Head of caudate nucleus (tissue), 42 donors: ENCODE measurements at regions not wholly inside any gene's neighbourhood (a gene's known extent, or its start where the extent isn't known, plus 50 kb on each side); places are given as distances from the start of the nearest gene placed in this dataset.

Source experiments
- DNase-seq, 42 donors: peaks; one replicate each; pipeline versions ENCODE4 v3.0.0 to v3.0.0-alpha.2; 2020 to 2021; ENCODE audit warnings: mixed read lengths in 7 of 42
- intact Hi-C: fragments of 100-400 bp; cut with DNase I; formaldehyde crosslinking; loops from one replicate; pipeline ENCODE4 v1.15.0; 2022

DNA sequence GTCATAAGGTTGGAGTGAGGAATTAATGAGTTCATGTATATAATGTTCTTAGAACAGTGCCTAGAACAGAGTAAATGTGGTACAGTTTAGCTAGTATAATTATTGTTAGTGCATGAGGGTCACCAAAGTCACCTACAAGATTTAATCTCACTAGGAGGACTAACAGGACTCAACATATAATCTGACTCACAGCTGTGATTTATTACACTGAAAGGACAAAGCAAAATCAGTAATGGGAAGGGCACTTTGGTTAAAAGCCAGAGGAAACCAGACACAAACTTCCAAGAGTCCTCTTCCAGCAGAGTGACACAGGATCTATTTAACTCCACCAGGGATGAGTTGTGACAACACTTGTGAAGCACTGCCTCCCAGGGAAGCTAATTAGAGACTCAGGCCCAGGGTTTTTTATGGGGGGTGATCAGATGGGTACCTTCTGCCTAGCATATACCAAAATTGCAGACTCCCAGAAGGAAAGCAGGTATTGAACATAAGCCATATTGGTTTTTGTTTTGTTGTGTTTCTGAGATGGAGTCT, 341.2 kb upstream of the DACH1 start:
- DNase-seq = no peak
- intact Hi-C loops = no loop called here

DNA sequence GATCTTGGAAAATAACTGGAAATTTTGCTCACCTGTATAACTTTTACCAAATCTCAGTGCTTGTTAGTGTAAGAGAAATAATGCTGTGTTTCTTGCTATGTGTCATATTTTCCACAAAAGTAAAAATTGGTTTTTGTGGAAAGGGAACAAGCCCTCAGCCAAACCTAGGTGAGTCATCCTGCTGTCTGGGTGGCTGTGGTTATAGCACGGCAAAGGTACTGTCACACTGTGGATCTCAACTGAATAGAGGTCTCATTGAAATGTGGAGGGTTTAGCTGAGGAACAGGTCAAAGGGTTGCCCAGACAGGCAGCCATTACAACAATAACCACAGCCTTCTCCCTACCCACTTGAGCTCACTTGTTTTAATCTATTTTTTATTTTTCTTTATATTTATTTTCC, 338.8 kb upstream of the DACH1 start:
- intact Hi-C loops = no loop called here
- DNase-seq = peak in 10 of 42 donors; percentile 7 to 51 (median 28)

DNA sequence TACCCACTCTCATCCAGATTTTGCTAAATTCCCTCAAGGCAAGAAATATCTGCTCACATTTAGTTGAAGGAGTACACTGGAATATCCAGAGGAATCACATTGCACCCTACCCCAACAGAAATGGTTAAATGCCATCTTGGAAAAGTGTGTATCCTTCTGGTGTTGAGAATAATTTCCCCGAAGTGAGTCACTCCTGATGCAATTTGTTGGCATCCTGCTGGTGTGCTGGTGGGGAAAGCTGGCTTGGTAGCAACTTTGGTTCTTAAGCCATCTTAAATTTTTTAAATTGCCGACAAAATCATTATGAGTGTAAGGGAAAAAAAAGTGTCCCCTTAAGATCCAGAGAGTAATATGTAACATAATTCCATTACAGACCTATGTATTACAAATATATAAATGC, 337.3 kb upstream of the DACH1 start:
- intact Hi-C loops = no loop called here
- DNase-seq = no peak

DNA sequence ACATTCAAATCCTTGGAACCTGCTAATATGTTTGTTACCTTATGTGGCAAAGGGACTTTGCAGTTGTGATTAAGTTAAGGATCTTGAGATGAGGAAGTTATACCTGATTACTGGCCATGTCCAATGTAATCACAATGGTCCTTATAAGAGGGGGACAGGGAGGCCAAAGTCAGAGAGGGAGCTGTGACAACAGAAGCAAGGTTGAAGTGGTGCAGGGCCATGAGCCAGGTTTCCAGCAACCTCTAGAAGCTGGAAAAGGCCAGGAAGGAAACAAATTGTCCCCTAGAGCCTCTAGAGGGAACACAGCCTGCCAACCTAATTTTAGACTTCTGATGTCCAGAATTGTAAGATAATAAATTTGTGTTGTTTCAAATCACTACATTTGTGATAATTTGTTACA, 334.7 kb upstream of the DACH1 start:
- no peak for DNase-seq
- intact Hi-C loops = no loop called here

DNA sequence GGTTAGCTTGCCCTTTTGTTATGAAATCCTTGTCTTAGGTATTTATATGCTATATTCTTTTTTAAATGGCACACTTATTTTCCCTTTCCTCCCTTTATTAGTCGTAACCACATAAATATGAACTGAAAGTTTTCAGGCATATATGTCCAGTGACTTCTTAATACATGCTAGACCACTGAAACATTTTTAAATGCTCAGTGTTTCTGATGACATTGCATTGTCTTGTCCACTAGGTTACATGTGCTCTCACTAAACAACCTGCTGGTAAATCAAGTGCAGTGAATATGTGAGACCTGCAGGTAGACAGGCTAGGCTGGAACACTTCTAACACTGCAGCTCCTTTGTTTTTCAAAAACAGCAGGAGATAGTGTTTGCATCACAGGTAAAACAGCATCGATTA, 332.6 kb upstream of the DACH1 start:
- DNase-seq = no peak
- intact Hi-C loops = no loop called here

DNA sequence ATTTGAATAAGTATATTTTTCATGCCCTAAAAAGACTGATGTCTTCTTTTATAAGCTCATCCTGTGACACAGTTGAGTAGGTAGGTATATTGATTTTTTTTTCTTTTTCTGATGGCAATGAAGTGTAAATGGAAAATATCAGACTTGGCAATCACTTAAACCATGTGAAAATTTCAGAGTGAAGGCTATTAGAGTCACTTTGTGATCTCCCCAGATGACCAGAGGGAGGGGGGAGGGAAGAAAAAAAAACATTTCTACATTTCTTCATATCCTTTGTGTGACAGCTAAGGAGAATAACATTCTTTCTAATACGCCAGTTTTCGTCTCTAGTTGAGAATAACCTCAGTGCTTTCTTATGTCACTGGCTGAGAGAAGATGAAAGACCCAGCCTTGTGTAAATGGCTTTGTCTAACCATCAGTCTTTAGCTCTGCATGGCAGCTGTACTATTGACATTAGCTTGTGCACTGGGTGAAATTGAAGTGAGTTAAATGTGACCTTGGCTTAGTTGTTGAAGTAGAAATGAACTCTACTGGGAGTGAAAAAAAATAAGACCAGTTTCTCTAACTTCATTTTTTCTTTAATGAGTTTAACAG, 332.1 kb upstream of the DACH1 start:
- DNase-seq = no peak
- intact Hi-C loops = no loop called here

DNA sequence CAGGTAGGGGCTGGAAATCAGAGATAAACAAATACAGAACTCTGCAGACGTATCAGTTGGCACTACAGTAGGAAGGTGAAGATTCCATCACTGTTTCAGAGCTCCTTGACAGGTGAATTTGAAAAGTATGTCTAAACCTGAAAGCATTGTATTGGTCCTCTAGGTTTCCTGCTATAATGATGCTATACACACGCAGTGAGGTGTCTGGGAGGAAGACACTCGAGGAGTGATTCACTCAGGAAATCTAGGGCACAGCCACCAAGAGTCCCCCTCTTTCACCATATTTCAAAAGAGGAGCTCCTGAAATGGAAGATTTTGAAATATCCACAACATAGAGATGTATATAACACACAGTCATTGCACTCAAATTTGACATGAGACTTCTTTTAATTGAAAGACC, 331.0 kb upstream of the DACH1 start:
- peak in 4 of 42 donors; percentile 10 to 54 (median 20) for DNase-seq
- intact Hi-C loops = no loop called here

DNA sequence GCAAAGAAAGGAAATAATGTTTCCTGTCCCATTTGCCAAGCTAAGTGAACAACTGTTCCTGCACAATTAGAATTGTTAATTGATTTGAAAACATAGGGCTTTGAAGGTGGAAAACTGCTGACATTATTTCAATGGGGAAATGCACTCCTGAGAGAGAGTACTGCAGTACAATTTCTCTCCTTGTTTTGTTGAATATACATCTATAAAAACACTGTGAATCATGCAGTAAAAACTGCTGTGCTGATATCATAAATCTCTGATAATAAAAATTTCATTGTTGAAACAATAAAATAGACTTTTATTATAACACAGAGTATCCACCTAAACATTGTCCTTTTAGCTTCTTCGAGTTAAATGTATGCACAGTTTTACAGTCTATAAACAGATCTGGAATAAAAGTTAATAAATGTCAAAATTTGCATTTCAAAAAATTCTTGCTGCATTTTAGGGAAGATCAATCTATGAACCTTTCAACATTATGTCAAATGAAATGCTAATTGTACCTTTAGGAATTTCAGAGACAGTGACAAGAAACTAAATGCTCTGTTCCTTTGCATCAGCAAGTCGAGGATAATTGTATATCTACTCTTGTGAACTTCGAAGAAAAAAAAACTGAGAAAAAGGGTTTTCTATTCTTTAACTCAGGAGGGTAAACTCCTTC, 328.2 kb upstream of the DACH1 start:
- intact Hi-C loops = no loop called here

DNA sequence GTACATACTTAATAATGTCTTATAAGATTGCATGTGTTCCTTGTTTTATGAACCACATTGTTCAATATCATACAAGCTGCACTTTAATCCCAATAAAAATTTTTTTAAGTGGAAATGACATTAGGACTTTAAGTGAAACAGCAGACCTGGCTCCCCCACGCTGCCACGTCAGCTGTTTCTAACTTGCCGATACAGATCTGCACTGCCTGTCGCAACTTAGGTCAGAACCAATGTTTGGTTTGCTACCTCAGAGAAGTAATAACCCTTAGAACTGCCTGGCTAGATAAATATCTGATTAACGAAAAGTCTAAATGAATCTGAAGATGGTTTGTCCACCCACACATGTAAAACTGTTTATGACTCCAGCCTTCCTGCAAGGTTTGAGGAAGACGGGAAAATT, 327.5 kb upstream of the DACH1 start:
- intact Hi-C loops = no loop called here
- DNase-seq = peak in 37 of 42 donors; percentile 5 to 70 (median 38)

More for the DNA sequence above, 328.2 kb upstream of the DACH1 start:
- DNase-seq = no peak

DNA sequence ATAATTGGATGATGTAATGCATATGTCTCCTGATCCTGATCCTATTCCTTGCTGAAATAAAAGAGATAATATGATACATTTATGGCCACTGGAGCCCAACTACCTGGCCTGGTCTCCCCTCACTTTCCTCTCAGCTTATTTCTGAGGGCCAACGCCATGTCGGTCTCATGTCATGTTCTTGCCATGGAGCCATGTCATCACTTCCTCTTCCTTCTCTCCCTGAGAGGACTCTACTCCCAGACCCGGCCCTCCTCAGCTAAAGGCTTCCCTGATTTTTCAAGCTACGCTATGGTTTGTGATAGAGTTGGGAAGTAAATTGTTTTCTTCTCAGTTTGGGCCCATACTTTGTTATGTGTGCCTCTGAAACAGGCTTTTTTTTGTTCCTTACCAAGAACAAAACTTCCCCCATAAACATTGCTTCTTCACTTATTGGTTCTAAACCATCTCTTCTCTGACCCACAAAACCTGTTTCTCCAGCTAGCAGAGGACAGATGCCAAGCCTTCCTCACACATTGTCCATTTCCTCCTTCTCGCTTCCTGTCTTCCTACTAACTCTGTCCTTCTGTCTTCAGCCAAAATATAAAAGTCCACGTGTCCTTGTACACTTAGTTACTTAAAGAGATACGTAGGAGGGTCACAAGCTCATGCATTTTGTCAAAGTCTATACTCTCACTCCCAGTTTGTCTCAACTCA, 319.9 kb upstream of the DACH1 start:
- intact Hi-C loops = no loop called here
- DNase-seq = no peak

DNA sequence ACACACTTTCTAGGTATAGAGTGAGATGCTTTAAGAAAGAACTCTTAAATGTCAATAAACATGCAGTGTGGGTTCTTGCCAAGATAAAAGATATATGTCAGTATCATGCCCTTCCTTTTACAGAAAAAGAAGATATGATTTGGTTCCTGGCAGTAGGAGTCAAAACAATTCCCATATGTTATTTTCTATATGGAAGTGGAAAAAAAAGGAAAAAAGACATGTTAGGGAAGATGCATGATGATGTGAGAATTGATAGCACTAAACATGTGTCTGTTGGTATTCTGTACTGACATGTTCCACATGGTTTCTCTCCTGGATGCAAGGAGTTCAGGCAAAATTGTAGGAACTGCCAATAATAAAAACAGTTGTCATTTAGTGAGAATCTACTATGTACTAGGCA, 318.8 kb upstream of the DACH1 start:
- intact Hi-C loops = no loop called here
- no peak for DNase-seq

DNA sequence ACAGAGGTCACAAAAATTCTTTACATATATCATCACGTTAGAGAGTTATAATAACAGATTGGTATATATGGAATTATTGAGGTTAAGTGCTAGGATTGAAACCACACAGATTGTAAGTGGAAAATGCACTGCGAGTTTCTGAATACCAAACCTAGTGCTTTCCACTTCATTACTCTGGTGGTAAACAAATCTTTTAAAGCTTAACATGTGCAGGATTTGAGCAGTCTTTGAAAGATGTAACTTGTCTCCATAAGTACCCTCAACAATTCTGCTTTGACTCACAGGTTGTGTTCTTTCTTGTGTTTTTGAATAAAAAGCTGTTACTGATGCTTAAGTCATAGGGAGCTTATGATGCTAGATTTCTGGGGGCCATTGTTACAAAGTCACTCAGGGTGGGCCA, 314.7 kb upstream of the DACH1 start:
- DNase-seq = no peak
- intact Hi-C loops = no loop called here

DNA sequence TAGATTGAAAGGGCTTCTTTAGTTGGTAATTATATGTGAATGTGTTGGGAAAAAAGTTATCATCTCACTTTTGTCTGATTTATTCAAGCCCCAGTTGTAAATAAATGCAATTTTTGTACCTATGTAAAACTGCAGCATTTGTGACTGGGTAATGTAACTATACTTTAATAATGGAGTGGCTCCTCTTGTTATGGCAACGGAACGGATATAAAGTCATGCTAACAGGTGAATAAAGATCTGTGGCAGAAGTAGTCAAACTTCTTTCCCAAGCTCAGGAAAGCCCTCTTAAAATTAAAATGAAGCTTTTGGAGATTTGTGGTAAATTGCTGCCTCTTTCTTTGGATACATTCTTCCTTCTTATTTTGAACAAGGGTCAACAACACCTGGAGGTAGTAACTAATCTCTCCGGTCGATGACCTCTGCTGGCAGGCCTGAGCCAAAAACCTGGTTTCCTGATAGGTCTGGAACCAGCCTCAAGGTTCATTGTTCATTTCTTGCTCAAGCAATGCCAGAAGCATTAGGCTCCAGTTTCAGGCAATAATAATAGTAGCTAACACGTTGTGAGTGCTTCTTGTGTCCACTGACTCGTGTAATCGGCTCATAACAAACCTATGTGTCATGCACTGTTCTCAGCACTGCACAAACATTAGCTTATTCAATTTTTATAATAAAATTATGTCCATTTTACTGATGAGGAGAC, 313.4 kb upstream of the DACH1 start:
- intact Hi-C loops = no loop called here
- DNase-seq = no peak

DNA sequence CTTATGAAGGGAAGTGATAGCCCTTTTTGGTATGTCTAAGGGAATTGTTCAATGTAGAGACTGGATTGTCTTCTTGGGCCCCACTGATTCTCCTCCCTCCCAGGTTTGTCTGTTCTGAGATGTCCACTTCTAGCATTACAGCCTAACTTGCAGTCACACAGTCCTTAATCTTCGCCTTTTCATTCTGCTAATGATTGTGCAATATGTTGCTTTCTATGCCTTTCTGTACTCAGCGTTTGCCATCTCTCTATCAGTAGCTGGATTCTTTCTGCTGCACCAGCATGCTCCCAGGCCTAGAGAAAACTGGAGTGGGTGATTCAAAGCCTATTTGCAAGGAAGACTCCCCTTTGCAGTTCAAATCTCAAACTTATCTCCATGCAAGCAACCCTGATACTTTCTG, 307.5 kb upstream of the DACH1 start:
- DNase-seq = no peak
- intact Hi-C loops = no loop called here

DNA sequence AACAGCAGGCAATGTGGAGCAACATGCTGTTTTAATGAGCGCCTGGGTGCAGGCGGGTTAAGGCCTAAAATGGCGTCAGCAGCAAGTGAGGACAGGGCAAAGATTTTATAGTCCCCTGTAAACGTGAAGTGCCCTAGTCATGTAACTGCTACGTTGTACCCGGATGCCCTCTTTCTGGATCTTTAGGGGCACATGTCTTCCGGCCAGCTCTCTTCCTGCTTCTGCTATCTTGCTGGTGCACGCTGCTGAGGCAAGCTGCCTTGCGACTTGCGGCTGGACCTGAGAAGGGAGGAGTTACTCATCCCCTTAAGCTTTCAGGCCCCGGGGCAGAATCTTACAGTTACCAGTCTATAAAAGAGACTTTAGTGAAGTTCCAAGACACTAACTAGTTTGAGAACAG, 303.6 kb upstream of the DACH1 start:
- intact Hi-C loops = no loop called here
- no peak for DNase-seq

DNA sequence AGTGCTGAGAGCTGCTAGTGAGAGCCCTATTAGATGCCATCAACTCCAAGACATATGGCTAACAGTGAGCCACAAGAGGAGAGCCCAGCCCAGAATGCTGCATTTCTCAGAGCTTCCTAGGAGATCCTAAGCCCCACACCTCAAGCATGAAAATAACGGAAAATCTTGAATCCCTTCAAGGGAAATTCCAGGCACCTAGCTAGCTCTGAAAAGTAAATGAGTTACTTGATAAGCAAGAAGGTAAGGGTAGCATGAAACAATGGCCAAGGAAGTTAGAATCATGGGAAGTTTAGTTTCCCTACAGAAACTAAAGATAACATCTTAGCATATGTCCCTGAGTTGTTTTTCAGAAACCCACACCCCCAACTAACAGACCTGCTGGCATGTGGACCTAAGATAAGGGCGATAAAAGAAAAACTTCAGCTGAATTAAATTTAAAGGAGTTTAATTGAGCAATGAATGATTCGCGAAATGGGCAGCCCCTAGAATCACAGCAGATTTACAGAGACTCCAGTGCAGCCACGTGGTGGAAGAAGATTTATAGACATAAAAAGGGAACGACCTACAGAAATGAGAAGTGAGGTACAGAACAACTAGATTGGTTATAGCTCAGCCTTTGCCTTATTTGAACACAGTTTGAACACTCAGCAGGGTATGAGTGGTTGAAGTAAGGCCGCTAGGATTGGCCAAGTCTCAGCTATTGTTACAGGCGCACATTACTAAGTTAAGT, 301.3 kb upstream of the DACH1 start:
- intact Hi-C loops = no loop called here

DNA sequence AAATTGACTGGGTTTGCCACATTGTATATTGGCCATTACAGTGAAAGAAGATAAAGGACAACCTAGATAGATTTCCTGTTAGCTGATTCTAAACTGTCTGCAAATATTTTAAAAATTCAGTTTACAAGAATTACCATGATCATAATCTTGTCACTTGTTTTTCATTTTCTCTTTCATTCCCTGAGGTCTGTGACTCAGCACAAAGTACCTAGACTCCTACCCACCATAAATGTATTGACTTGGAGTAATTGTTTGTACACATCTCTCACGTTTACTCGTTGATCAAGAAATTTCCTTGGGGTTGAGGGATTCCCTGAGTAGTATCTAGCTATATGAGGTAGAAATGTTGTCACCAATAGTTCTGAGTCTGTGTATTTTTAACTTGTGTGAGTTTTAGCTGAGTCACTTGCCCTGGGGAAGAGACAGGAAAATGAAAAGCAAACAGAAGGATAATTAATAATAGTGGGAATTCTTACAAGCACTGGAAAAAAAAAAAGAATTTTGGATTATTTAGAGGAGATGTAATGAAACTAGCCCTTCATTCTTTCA, 299.2 kb upstream of the DACH1 start:
- intact Hi-C loops = no loop called here
- no peak for DNase-seq

More for the DNA sequence above, 301.3 kb upstream of the DACH1 start:
- DNase-seq = no peak

DNA sequence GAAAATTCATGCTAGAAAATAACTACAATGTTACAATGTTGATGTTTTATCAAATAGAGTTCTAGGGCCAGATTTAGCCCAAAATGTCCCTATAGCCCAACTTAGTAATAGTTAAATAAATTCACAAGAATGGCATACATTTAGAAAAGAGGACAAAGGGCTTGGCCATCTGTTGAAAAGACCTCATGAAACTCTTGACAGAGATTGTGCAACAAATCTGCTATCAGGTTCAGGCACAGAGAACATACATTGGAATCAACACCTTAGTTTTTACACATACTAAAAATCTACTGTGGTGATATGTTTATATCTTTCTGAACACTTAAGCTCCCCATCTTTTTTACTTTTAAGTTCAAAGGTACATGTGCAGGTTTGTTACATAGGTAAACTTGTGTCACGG, 298.3 kb upstream of the DACH1 start:
- intact Hi-C loops = no loop called here
- DNase-seq = no peak

DNA sequence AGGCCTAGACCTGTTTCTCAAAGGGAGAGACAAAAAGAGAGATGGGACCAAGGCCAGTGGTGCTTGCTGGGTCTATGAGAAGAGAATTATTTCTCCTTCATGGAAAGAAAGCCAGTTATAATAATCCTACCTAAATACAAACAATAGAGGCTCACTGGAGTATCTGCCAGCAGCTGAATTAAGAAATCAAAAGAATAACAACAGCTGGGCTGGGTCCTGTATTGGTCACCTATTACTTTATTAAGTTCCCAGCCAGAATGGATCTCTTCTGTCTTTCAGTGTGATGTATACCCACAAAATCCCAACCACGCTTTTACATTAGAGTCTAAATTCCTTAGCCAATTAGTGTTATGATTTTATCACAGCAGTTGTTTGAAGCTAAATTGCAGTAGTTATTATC, 297.8 kb upstream of the DACH1 start:
- intact Hi-C loops = no loop called here
- no peak for DNase-seq
